ENCODE measurements at regions not wholly inside any gene's neighbourhood (a gene's known extent, or its start where the extent isn't known, plus 50 kb on each side); places are given as distances from the start of the nearest gene placed in this dataset.

- Histone ChIP-seq H3K4me2 (ENCODE audit: control insufficient read depth, extremely low read depth, insufficient read depth, low read depth, low read length) (no peak overlapping the region), H3K36me3 (ENCODE audit: control insufficient read depth in 2 of 2, extremely low read depth in 1 of 2, insufficient read depth in 2 of 2, low read length in 2 of 2) (no peaks in the 10 kb centered on the region), H3K27me3 (ENCODE audit: control insufficient read depth, extremely low read depth, insufficient read depth, low read length) (no peaks in the 10 kb centered on the region), H4K20me1 (ENCODE audit: control insufficient read depth, extremely low read depth, insufficient read depth, low read length) (no peaks in the 10 kb centered on the region), H2AFZ (ENCODE audit: control insufficient read depth, low read length) (no peak overlapping the region), H3K27ac (ENCODE audit: control insufficient read depth, insufficient read depth, low read length) (no peak overlapping the region), H3K9ac (ENCODE audit: control insufficient read depth, extremely low read depth, insufficient read depth, low read length) (no peak overlapping the region), H3K9me1 (ENCODE audit: control insufficient read depth, extremely low read depth, insufficient read depth, low read length) (no peaks in the 10 kb centered on the region), H3K9me3 (ENCODE audit: control insufficient read depth, low read depth, low read length) (no peaks in the 10 kb centered on the region), H3K4me1 (ENCODE audit: control insufficient read depth, extremely low read depth, insufficient read depth, low read length) (no peaks in the 10 kb centered on the region), H3K79me2 (ENCODE audit: control insufficient read depth, insufficient read depth, low read length) (no peaks in the 10 kb centered on the region), H3K4me3 (ENCODE audit: control insufficient read depth in 2 of 3, extremely low read depth in 1 of 3, insufficient read depth in 2 of 3, low read depth in 1 of 3, low read length in 3 of 3) (no peak overlapping the region)
- DNase-seq (ENCODE audit: low read depth, low spot score): no peak
- dilution Hi-C loops (cut with MboI; ENCODE audit: extremely low pct_ligation_motif_present, low sequenced_read_pairs): no loop called here
- TF ChIP-seq EZH2 (IDR thresholded peaks at IDR 0.05; ENCODE audit: low read length) (no peak), CTCF (optimal IDR thresholded peaks at IDR 0.05 in 1 of 3, IDR thresholded peaks at IDR 0.05 in 1 of 3, conservative IDR thresholded peaks at IDR 0.05 in 1 of 3; ENCODE audit: extremely low read depth in 1 of 3, insufficient read depth in 2 of 3, low read length in 3 of 3) (no peak)
- no peak for FAIRE-seq
Measured at GRCh38 chr15:95536638-95537037, 793.9 kb upstream of the NR2F2 start.

- Histone ChIP-seq H3K79me2 (ENCODE audit: control insufficient read depth, insufficient read depth, low read length) (no peaks in the 10 kb centered on the region), H3K27ac (ENCODE audit: control insufficient read depth, insufficient read depth, low read length) (no peak overlapping the region), H3K9me1 (ENCODE audit: control insufficient read depth, extremely low read depth, insufficient read depth, low read length) (no peaks in the 10 kb centered on the region), H2AFZ (ENCODE audit: control insufficient read depth, low read length) (no peak overlapping the region), H3K27me3 (ENCODE audit: control insufficient read depth, extremely low read depth, insufficient read depth, low read length) (no peaks in the 10 kb centered on the region), H3K4me2 (ENCODE audit: control insufficient read depth, extremely low read depth, insufficient read depth, low read depth, low read length) (no peak overlapping the region), H3K9me3 (ENCODE audit: control insufficient read depth, low read depth, low read length) (no peaks in the 10 kb centered on the region), H3K4me3 (ENCODE audit: control insufficient read depth in 2 of 3, extremely low read depth in 1 of 3, insufficient read depth in 2 of 3, low read depth in 1 of 3, low read length in 3 of 3) (no peak overlapping the region), H3K4me1 (ENCODE audit: control insufficient read depth, extremely low read depth, insufficient read depth, low read length) (no peaks in the 10 kb centered on the region), H3K9ac (ENCODE audit: control insufficient read depth, extremely low read depth, insufficient read depth, low read length) (no peak overlapping the region), H3K36me3 (ENCODE audit: control insufficient read depth in 2 of 2, extremely low read depth in 1 of 2, insufficient read depth in 2 of 2, low read length in 2 of 2) (no peaks in the 10 kb centered on the region), H4K20me1 (ENCODE audit: control insufficient read depth, extremely low read depth, insufficient read depth, low read length) (no peaks in the 10 kb centered on the region)
- FAIRE-seq (no peak), DNase-seq (ENCODE audit: low read depth, low spot score) (no peak)
- dilution Hi-C loops (cut with MboI; ENCODE audit: extremely low pct_ligation_motif_present, low sequenced_read_pairs): no loop called here
- TF ChIP-seq EZH2 (IDR thresholded peaks at IDR 0.05; ENCODE audit: low read length): no peak
- no peak for TF ChIP-seq CTCF (optimal IDR thresholded peaks at IDR 0.05 in 1 of 3, IDR thresholded peaks at IDR 0.05 in 1 of 3, conservative IDR thresholded peaks at IDR 0.05 in 1 of 3; ENCODE audit: extremely low read depth in 1 of 3, insufficient read depth in 2 of 3, low read length in 3 of 3)
Measured at GRCh38 chr15:95538693-95539092, 791.8 kb upstream of the NR2F2 start.

Data from keratinocyte (primary cell).